Naive thymus-derived CD8-positive, alpha-beta T cell (primary cell): ENCODE measurements at regions not wholly inside any gene's neighbourhood (a gene's known extent, or its start where the extent isn't known, plus 50 kb on each side); places are given as distances from the start of the nearest gene placed in this dataset.

Source experiments
- ATAC-seq, 2 donors: fragments of 150-1000 bp; cut with Tn5 transposase in 1 of 2; sonication (Bioruptor Pico), chemical (Tn5 transposase) in 1 of 2; 1 replicate in 1 of 2; 2 replicates in 1 of 2; pipeline ENCODE4 v1.10.0; 2021; ENCODE audit warnings: mild to moderate bottlenecking in 2 of 2, moderate library complexity in 2 of 2
- POLR2A ChIA-PET: fragments of 350-600 bp; sonication (Branson Sonifier 250); formaldehyde crosslinking; loops from one replicate; lab custom pipeline; 2021; ENCODE audit warnings: antibody characterized with exemption; lab: Charles Lee
- DNase-seq, 10 donors: peaks; one replicate each; pipeline versions ENCODE4 v3.0.0 to v3.0.0-alpha.2; 2020 to 2022
- H3K27ac Mint-ChIP-seq, 10 donors: one replicate each; pipeline ENCODE4 v1.8.0; 2020 to 2022; ENCODE audit warnings: mild to moderate bottlenecking in 10 of 10, mixed read lengths in 10 of 10, moderate library complexity in 4 of 10, inconsistent platforms in 1 of 10
- H3K27me3 Mint-ChIP-seq, 5 donors: one replicate each; pipeline ENCODE4 v1.8.0; 2021 to 2022; ENCODE audit warnings: mixed read lengths in 5 of 5
- H3K36me3 Mint-ChIP-seq, 3 donors: one replicate each; pipeline ENCODE4 v1.8.0; 2020 to 2022; ENCODE audit warnings: mixed read lengths in 3 of 3, mild to moderate bottlenecking in 2 of 3, inconsistent platforms in 1 of 3
- H3K4me1 Mint-ChIP-seq, 4 donors: one replicate each; pipeline ENCODE4 v1.8.0; 2021 to 2022; ENCODE audit warnings: mixed read lengths in 4 of 4
- H3K4me3 Mint-ChIP-seq, 10 donors: one replicate each; pipeline ENCODE4 v1.8.0; 2020 to 2022; ENCODE audit warnings: mild to moderate bottlenecking in 10 of 10, mixed read lengths in 10 of 10, moderate library complexity in 6 of 10, inconsistent platforms in 1 of 10
- H3K9me3 Mint-ChIP-seq, 9 donors: one replicate each; pipeline ENCODE4 v1.8.0; 2020 to 2022; ENCODE audit warnings: mixed read lengths in 9 of 9, mild to moderate bottlenecking in 3 of 9, inconsistent platforms in 1 of 9, moderate library complexity in 1 of 9

- DNase-seq (no peak), ATAC-seq (no peak)
- Mint-ChIP-seq H3K4me1 (peaks cover 12 to 49% (median 25%) of the 10 kb centered on the region in 4 donors), H3K9me3 (no peaks in the 10 kb centered on the region), H3K4me3 (no peak overlapping the region), H3K36me3 (no peaks in the 10 kb centered on the region), H3K27me3 (no peaks in the 10 kb centered on the region), H3K27ac (peak overlapping the region in 2 of 10 donors; percentile 16 to 38)
- POLR2A ChIA-PET, result interaction anchor here (1.2 to 1.5 kb wide), 2 partner anchors 20 to 117 kb away, joined by 3 read pairs; no protein-coding TSS in a partner anchor
Observed at GRCh38 chr1:116258668-116259419, 114.2 kb upstream of the ATP1A1 start.

GRCh38 chr1:116259663-116260062, 113.4 kb upstream of the ATP1A1 start:
- H3K27ac Mint-ChIP-seq, result peak overlapping the region in 1 of 10 donors; percentile 16
- H3K9me3 Mint-ChIP-seq, result no peaks in the 10 kb centered on the region
- ATAC-seq (peak; percentile 39 to 59), DNase-seq (peak in 2 of 10 donors; percentile 7 to 17)
- peaks cover 12 to 49% (median 26%) of the 10 kb centered on the region in 4 donors for H3K4me1 Mint-ChIP-seq
- H3K27me3 Mint-ChIP-seq, result no peaks in the 10 kb centered on the region
- no peaks in the 10 kb centered on the region for H3K36me3 Mint-ChIP-seq
- H3K4me3 Mint-ChIP-seq, result no peak overlapping the region
- POLR2A ChIA-PET, result interaction anchor here (1.2 to 1.5 kb wide), 2 partner anchors 19 to 117 kb away, joined by 3 read pairs; no protein-coding TSS in a partner anchor

DNA sequence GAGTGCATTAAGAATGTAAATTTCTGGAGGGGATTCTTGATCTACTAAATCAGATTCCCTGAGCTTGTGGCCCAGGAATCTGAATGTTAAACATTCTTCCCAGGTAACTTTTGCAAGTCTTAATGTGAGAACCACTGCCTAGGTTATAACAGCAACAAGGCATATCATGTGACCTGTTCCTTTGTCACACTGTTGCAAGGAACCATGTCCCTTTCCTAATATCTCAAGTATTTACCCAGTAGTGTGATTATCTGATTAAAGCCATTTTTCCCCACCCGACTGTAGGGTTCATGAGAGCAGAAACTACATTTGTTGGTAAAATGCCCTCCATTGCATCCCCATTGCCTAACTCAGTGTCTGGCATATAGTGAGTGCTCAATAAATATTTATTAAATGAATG, 112.9 kb upstream of the ATP1A1 start:
- H3K36me3 Mint-ChIP-seq, result no peaks in the 10 kb centered on the region
- no peak for DNase-seq
- H3K4me3 Mint-ChIP-seq, result no peak overlapping the region
- H3K27ac Mint-ChIP-seq, result no peak overlapping the region
- no peaks in the 10 kb centered on the region for H3K27me3 Mint-ChIP-seq
- no peaks in the 10 kb centered on the region for H3K9me3 Mint-ChIP-seq
- peaks cover 12 to 44% (median 26%) of the 10 kb centered on the region in 4 donors for H3K4me1 Mint-ChIP-seq
- ATAC-seq, result no peak
- POLR2A ChIA-PET, result interaction anchor here (1.2 to 1.5 kb wide), 2 partner anchors 19 to 116 kb away, joined by 3 read pairs; no protein-coding TSS in a partner anchor

DNA sequence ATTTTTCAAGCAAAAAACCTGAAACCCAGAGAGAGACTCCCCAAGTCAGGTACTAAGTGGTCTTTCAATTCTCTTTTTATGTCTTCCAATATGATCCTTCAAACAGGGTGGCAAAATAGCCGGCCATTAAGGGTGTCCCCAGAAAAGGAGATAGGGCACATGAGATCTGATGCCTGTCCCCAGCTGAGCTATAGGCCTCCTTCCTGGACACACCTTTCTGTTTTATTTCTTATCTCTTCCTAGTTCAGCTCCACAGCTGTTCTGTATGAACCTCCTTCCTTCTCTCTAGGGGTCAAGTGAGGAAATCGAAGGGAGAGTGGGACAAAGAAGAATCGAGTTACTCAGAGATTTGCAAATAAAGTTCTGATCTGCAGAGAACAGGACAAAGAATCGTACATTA, 112.4 kb upstream of the ATP1A1 start:
- no peaks in the 10 kb centered on the region for H3K36me3 Mint-ChIP-seq
- H3K27me3 Mint-ChIP-seq, result no peaks in the 10 kb centered on the region
- H3K27ac Mint-ChIP-seq, result peak overlapping the region in 2 of 10 donors; percentile 18 to 52
- ATAC-seq (no peak), DNase-seq (no peak)
- H3K4me1 Mint-ChIP-seq, result peaks cover 12 to 39% (median 26%) of the 10 kb centered on the region in 4 donors
- H3K4me3 Mint-ChIP-seq, result no peak overlapping the region
- no peaks in the 10 kb centered on the region for H3K9me3 Mint-ChIP-seq
- POLR2A ChIA-PET, result no interaction called here

DNA sequence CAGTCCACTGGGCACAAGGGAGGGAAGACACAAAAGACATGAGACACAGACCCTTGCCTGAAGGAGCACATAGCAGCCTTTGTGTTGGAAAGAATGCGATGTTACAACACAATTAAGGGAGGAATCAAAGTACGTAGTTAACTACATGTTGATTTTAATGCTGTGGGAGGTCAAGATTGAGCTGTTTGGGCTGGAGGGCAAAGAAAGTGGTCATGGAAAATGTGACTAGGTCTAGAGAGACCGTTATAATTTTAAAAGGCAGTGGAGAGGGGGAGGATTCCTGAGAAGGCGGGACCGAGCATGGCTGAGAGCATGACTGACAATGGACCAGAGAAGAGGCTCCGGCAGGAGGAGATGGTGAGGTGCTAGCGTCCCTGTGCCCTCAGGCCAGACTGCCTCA, 111.8 kb upstream of the ATP1A1 start:
- H3K4me1 Mint-ChIP-seq, result peaks cover 11 to 35% (median 26%) of the 10 kb centered on the region in 4 donors

DNA sequence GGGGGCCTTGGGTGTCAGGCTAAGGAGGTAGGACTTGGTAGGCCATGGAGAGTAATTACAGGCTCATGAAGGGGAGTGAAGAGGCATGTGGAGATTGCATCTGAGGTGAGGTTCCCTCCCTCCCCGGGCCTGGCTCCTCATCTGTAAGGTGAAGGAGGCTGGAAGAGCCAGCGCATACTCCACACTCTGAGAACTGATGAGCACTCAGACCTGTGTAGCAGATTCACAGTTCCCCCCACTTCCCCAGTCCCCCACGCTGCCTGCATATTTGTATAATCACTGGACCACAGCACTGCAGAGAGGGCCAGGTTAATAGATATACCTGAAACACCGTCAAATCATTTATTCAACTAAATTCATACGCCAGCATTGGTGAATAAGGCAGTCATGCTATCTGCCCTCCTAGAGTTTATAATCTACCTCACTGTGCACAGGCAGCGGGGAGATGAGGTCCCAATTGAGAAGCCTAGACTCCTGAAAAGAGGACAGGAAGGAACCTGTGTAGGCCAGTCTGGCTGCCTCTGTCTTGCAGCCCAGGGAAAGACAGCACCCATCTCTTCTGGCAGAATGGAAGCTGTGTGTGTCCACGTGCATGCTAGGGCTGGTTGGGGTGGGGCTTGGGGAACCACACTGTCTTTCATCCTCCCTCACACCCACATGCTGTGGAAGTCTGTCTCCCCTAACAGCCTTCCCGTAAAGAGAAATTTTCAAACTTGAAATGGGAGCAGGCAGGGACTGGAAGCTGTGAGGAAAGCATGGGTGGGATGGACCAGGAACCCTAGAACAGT, 110.6 kb upstream of the ATP1A1 start:
- Mint-ChIP-seq H3K36me3 (no peaks in the 10 kb centered on the region), H3K9me3 (no peaks in the 10 kb centered on the region), H3K27me3 (no peaks in the 10 kb centered on the region), H3K4me1 (peaks cover 11 to 38% (median 26%) of the 10 kb centered on the region in 4 donors), H3K4me3 (no peak overlapping the region), H3K27ac (peak overlapping the region in 4 of 10 donors; percentile 20 to 74 (median 50))
- POLR2A ChIA-PET, result no interaction called here
- DNase-seq, result no peak
- ATAC-seq, result peak in 1 of 2 donors; percentile 50

More for the DNA sequence above, 111.8 kb upstream of the ATP1A1 start:
- Mint-ChIP-seq H3K9me3 (no peaks in the 10 kb centered on the region), H3K27ac (peak overlapping the region in 1 of 10 donors; percentile 52), H3K36me3 (no peaks in the 10 kb centered on the region), H3K27me3 (no peaks in the 10 kb centered on the region), H3K4me3 (no peak overlapping the region)
- no peak for DNase-seq
- POLR2A ChIA-PET, result no interaction called here
- ATAC-seq, result no peak

DNA sequence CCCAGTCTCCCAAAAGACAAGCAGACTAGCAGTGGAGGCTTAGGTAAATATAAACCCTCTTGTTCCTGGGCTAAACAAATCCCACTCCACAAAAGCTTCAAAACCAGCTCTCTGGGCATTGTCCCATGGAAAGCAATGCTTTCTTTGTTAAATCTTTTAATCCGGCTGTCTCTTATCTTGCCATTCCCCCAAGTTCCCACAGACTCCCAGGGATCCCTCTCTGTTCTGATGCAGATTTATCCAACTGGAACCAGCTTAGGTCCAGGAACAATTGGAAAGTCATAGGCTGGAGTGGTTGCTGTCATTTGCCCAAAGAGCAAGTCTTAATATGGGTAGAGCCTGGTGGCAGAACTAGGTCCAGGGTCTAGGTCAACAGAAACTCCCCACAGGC, 110.1 kb upstream of the ATP1A1 start:
- Mint-ChIP-seq H3K4me1 (peaks cover 17 to 44% (median 29%) of the 10 kb centered on the region in 4 donors), H3K36me3 (no peaks in the 10 kb centered on the region), H3K9me3 (no peaks in the 10 kb centered on the region), H3K27me3 (no peaks in the 10 kb centered on the region), H3K4me3 (peak overlapping the region in 1 of 10 donors; percentile 14), H3K27ac (peak overlapping the region in 3 of 10 donors; percentile 14 to 33 (median 33))
- ATAC-seq (no peak), DNase-seq (no peak)
- POLR2A ChIA-PET, result no interaction called here

DNA sequence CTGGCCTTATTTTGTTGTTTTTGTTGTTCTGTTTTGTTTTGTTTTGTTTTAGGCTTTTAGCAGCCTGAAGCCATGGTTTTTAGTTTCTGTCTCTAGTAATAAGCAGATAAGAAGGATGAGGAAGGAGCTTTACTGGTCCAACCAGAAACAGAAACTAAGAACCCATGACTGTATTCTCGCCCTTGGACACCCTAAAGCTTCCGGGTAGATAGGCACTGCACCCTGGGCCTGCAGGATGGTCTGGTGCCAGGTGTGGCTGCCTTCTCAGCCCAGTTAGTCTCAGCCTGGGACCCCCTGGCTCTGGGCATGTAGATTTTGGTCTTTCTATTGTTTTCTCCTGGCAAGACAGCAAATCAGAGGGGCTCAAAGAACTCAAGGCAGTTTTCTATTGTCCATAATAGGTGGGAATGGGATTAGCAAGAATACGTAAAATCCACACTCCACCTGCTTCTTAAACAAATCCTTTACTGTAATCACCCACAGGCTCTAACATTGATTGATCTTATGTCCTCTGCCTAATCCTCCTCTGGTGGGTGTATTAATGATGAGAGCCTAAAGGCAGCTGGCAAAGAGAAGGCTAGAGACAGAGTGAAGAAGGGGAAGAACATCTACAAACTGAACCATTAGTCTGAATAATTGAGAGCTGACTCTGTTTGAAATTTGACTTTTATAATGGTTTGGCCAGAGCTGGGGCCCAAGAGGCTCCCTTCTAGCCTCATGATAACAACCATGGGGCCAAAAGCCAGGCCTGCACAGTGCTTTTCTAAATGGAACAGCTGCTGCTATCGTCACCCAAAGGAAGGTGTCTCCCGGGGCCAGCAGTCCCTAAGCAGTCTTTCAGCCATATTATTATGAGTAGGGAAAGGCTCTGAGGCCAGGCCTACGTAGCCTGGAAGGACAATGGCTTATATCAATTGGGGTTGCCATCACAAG, 106.8 kb upstream of the ATP1A1 start:
- Mint-ChIP-seq H3K36me3 (no peaks in the 10 kb centered on the region), H3K27ac (peak overlapping the region in 1 of 10 donors; percentile 28), H3K9me3 (no peaks in the 10 kb centered on the region), H3K27me3 (no peaks in the 10 kb centered on the region), H3K4me1 (peaks cover 11 to 38% (median 25%) of the 10 kb centered on the region in 4 donors), H3K4me3 (no peak overlapping the region)
- DNase-seq (no peak), ATAC-seq (no peak)
- POLR2A ChIA-PET, result no interaction called here

- no peak for ATAC-seq
- no peak overlapping the region for H3K27ac Mint-ChIP-seq
- no peak for DNase-seq
- POLR2A ChIA-PET, result no interaction called here
- no peak overlapping the region for H3K4me3 Mint-ChIP-seq
- no peaks in the 10 kb centered on the region for H3K36me3 Mint-ChIP-seq
- H3K9me3 Mint-ChIP-seq, result no peaks in the 10 kb centered on the region
- peaks cover 8 to 33% (median 21%) of the 10 kb centered on the region in 4 donors for H3K4me1 Mint-ChIP-seq
- H3K27me3 Mint-ChIP-seq, result no peaks in the 10 kb centered on the region
Observed at GRCh38 chr1:116266864-116267212, 106.2 kb upstream of the ATP1A1 start.

- POLR2A ChIA-PET, result interaction anchor here (1.0 kb wide), 1 partner anchor 12 kb away, joined by 3 read pairs; no protein-coding TSS in a partner anchor
Observed at GRCh38 chr1:116268211-116268610, 104.8 kb upstream of the ATP1A1 start.

GRCh38 chr1:116270316-116271057, 102.6 kb upstream of the ATP1A1 start:
- no peak overlapping the region for H3K4me3 Mint-ChIP-seq
- no peaks in the 10 kb centered on the region for H3K9me3 Mint-ChIP-seq
- no peaks in the 10 kb centered on the region for H3K27me3 Mint-ChIP-seq
- H3K27ac Mint-ChIP-seq, result no peak overlapping the region
- POLR2A ChIA-PET, result no interaction called here
- ATAC-seq (no peak), DNase-seq (no peak)
- no peaks in the 10 kb centered on the region for H3K36me3 Mint-ChIP-seq
- peaks cover 5 to 22% (median 16%) of the 10 kb centered on the region in 4 donors for H3K4me1 Mint-ChIP-seq

More at GRCh38 chr1:116268211-116268610, 104.8 kb upstream of the ATP1A1 start:
- Mint-ChIP-seq H3K4me3 (no peak overlapping the region), H3K27me3 (no peaks in the 10 kb centered on the region), H3K9me3 (no peaks in the 10 kb centered on the region), H3K4me1 (peaks cover 5 to 19% (median 16%) of the 10 kb centered on the region in 4 donors), H3K27ac (peak overlapping the region in 2 of 10 donors; percentile 25 to 30), H3K36me3 (no peaks in the 10 kb centered on the region)
- DNase-seq (no peak), ATAC-seq (no peak)
